Iris pigment epithelial cell (primary cell): ENCODE measurements at regions not wholly inside any gene's neighbourhood (a gene's known extent, or its start where the extent isn't known, plus 50 kb on each side); places are given as distances from the start of the nearest gene placed in this dataset.

ENCODE experiments used
- DNase-seq: peaks from one replicate; pipeline ENCODE4 v3.0.0-alpha.2; 2011; ENCODE audit warnings: low read depth

DNA sequence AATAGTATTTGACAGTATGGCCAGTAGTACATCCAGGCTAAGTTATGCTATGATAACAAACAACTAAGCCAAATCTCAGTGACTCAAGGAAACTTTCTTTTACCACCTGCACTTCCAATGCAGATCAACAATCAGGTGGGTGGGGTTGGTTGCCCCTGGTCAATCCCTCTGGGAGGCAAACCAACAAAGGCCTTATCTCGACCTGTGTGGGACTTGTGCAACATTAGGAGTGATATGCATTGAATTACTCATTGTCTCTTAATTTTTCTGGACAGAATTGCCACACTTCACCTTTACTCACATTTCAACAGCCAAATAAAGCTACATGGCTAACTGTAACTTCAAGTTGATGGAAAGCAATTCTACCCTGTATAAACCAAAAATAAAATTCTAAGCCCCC is 1049.3 kb upstream of the CDH2 start:
- peak; percentile 55 for DNase-seq

DNA sequence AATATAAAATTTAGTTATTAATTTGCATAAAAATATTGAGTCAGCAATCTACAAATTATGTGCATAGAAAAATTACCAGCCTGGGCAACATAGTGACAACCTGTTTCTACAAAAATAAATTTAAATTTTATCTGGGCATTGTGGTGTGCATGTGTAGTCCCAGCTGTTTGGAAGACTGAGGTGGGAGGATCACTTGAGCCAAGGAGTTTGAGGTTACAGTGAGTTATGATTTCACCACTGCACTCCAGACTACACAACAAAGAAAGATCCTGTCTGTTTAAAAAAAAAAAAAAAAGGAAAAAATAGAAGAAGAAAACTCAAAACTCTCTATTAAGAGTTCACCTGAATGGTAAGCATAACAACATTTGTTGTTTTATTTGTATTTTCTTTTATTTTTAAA is 1048.4 kb upstream of the CDH2 start:
- peak; percentile 28 for DNase-seq

DNA sequence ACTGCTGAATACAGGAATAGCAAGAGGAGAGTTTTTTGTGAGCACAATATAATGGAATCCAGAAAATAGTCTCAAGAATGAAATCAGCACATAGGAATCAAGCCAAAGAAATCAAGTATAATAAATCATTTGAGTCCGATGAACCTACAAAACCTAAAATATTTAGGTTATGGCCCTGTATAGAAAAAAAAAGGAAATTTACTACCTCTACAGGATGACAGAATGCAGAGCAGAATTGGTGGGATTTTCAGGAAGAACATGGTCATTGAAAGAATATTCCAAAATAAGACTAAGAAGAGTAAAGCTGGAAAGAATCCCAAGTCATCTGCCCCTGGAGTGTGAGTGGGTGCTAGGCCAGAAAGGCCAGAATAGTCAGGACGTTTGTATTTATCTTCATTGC is 1041.2 kb upstream of the CDH2 start:
- no peak for DNase-seq

GRCh38 chr18:29217124-29217915 is 1040.4 kb upstream of the CDH2 start:
- DNase-seq = no peak

DNA sequence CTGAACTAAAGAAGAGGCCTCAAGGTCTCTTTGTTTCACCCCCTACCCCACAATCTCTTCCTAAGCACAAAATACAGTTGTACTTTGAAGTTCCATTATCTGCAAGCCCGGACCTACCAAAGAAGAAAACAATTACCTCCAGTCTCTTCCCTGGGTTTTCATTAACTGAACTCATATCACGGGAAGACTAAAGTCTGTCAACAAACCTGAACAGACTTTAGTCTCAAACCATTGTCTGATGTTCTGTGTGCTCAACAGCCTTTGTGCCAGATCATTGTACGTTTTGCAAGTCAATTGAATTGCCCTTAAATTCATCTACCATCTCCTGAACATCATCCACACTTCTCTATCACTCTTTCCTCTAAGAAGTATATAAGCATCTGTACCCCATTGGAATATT is 1021.9 kb upstream of the CDH2 start:
- DNase-seq = no peak

- DNase-seq = no peak
These were observed 1019.4 kb upstream of the CDH2 start for GRCh38 chr18:29196307-29196706.

- DNase-seq = peak; percentile 56
These were observed 1014.3 kb upstream of the CDH2 start for GRCh38 chr18:29191263-29191662.

DNA sequence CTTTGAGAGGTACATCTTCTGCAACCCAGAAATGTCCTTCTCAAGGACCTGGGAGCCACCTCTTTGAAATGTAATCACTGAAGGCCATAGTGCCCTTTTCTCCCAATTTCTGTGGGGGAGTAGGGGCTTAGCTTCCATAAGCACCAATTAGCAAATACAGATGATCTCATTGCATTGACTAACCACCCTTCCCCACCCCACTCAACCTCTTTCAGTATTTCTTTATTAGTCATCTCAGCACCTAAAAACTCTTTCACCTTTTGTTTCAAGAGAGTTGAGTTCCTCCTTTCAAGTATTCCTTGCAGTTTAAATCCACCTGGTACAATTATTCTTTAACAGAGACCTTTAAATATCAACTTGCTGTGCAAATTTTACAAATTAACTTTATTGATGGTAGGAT is 1011.8 kb upstream of the CDH2 start:
- DNase-seq = peak; percentile 23

GRCh38 chr18:29185801-29186200 is 1008.9 kb upstream of the CDH2 start:
- DNase-seq = no peak

DNA sequence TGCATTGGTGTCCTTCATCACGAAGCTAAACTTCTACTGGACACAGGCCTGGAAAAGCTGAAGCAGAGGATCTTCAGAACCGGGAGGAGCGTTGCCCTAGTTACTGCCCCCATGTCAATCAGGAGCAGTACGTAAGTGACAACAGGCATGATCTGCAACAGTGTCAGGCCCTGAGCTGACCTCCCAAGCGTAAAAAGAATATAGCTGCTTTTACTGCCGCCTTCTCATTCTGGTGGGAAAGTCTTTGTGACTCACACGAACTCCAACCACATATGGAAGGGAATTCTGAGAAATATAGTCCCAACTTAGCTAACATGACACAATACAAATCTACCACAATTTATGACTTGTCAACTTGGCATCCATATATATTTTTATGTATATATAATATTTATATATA is 1007.7 kb upstream of the CDH2 start:
- DNase-seq = peak; percentile 63

GRCh38 chr18:29181151-29181901 is 1004.4 kb upstream of the CDH2 start:
- peak; percentile 96 for DNase-seq

- peak; percentile 69 for DNase-seq
These were observed 999.8 kb upstream of the CDH2 start for GRCh38 chr18:29176681-29177080.

- no peak for DNase-seq
These were observed 998.0 kb upstream of the CDH2 start for GRCh38 chr18:29174891-29175290.

- DNase-seq = no peak
These were observed 995.8 kb upstream of the CDH2 start for GRCh38 chr18:29172756-29173067.

DNA sequence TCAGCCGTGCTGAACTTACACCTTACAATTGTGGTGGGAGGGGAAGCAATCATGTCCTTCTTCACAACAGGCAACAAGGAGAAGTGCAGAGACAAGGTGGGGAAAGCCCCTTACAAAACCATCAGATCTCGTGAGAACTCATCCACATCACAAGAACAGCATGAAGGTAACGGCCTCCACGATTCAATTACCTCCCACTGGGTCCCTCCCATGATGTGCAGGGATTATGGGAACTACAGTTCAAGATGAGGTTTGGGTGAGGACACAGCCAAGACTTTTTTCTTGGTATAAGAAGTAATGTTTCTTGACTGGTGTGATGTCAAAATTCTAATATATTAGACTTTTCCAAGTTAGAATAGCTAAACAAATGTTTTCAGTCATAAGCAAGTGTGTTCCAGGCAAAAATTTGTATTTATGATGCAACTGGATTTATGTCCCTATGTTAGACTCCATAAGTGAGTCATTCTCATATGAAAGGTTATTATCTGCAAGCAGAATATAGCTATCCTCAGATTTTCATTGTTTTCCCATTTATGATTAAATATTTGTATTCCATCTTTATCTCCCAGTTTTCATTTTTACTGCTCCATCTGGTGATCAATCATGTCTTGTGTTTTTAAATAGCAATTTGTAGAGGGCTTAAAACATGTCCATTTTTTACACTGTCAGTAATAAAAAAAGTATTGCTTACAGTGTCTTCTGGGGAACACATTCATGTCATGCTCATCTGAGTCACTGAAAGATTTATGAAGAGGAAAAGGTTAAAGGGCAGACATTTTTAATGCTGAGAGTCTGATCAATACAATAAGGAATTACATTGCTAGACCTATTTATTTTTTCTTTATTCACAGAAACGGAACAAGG is 995.2 kb upstream of the CDH2 start:
- peak; percentile 49 for DNase-seq

DNA sequence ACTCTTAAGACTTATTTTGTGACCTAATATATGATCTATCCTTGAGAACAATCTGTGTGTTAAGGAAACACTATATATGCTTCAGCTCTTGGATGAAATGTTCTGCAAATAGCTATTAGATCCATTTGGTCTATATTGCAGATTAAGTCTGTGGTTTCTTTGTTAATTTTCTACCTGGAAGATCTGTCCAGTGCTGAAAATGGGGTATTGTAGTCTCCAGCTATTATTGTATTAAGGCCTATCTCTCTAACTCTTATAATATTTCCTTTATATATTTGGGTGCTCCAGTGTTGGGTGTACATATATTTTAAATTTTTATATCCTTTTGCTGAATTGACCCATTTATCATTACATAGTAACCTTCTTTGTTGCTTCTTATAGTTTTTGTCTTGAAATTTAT is 992.7 kb upstream of the CDH2 start:
- DNase-seq = no peak

DNA sequence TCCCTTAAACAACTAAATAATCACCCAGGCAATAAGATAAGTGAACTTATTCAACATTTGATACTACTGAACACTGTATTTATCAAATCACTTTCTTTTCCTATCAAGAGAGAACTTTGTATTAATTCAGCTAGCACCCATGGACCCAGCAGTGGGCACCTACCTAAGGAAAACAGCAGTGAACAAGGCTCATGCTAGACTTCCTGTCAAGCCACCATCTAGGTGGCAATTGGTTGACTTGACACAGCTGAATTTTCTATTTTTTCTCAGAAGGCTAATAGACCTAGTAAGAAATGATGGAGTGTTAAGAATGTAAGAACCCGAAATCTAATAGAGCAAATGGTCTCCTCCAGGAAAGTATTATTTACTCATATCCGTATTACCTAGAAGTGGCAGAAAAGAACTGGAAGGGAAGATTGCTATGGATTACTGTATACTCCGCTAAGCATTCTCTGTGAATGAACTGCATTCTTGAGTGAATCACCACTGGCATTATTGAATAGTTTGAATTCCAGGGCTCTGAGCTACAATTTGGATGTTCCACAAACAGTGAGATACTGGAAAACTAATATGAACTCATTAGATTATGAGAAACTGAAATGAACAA is 988.2 kb upstream of the CDH2 start:
- DNase-seq = peak; percentile 92

GRCh38 chr18:29164020-29164706 is 987.2 kb upstream of the CDH2 start:
- DNase-seq = peak; percentile 91

GRCh38 chr18:29163596-29163995 is 986.7 kb upstream of the CDH2 start:
- no peak for DNase-seq

DNA sequence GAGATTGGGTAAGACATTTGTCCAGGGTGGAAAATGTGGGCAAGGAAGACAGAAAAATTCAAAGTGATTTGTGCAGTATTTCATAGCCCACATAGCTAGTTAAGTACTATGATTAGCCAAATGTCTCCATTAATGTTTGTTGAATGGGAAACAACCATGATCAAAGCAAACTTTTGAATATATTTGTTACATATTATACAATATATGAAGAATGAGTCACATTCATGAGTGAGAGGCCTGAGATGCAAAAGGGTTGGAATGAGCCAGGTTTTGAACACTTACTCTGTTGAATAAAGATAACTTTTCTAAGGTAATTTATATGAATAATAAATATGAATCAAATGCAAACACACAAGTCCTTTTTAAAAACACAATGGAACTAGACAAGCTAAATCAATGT is 984.5 kb upstream of the CDH2 start:
- peak; percentile 45 for DNase-seq

GRCh38 chr18:29160170-29160569 is 983.2 kb upstream of the CDH2 start:
- no peak for DNase-seq

DNA sequence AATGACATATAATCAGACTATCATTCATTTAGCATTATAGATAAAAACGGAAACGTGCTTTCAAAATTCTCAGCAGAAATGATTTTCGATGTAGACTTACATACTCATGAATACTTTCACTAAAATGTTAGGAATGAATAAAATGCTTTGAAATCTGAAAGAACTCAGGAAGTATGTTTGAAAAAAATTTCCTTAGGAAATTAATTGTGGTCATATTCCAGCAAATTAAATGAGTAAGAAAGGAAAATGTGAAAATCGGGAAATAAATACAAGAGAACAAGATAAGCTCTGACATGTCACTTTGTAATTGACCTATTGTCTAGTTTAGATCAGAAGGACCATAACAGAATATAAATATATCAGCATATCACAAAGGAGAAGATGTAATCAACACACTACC is 981.0 kb upstream of the CDH2 start:
- peak; percentile 30 for DNase-seq
